ENCODE measurements at regions not wholly inside any gene's neighbourhood (a gene's known extent, or its start where the extent isn't known, plus 50 kb on each side); places are given as distances from the start of the nearest gene placed in this dataset.
"Not testable (repeated sequence)": the region's sequence is repeated elsewhere in the genome, so short reads cannot be mapped to it uniquely, and the experiment has no call there.

GRCh38 chr10:70984986-70985722 lies 96.8 kb upstream of the PCBD1 start:
- Histone ChIP-seq H3K4me1 (ENCODE audit: control insufficient read depth in 1 of 2, low read depth in 2 of 2) (no peaks in the 10 kb centered on the region), H3K27ac (no peak overlapping the region), H3K27me3 (replicated peaks; ENCODE audit: insufficient read depth) (no peaks in the 10 kb centered on the region), H3K36me3 (no peaks in the 10 kb centered on the region), H3K9me3 (no peaks in the 10 kb centered on the region), H3K4me3 (no peak overlapping the region)
- ATAC-seq (ENCODE audit: insufficient number of reproducible peaks, low FRiP score, low read depth): no peak
- TF ChIP-seq CTCF (IDR thresholded peaks at IDR 0.05): no peak
- DNase-seq (ENCODE audit: low spot score): no peak

- TF ChIP-seq CTCF (IDR thresholded peaks at IDR 0.05): no peak
- Histone ChIP-seq H3K4me3 (no peak overlapping the region), H3K4me1 (ENCODE audit: control insufficient read depth in 1 of 2, low read depth in 2 of 2) (no peaks in the 10 kb centered on the region), H3K36me3 (no peaks in the 10 kb centered on the region), H3K27ac (no peak overlapping the region), H3K27me3 (replicated peaks; ENCODE audit: insufficient read depth) (no peaks in the 10 kb centered on the region), H3K9me3 (no peaks in the 10 kb centered on the region)
- ATAC-seq (ENCODE audit: insufficient number of reproducible peaks, low FRiP score, low read depth) (no peak), DNase-seq (ENCODE audit: low spot score) (no peak)
Measured at GRCh38 chr10:70985824-70986622, 97.7 kb upstream of the PCBD1 start.

- no peaks in the 10 kb centered on the region for H3K9me3 ChIP-seq
- no peaks in the 10 kb centered on the region for H3K27me3 ChIP-seq (replicated peaks; ENCODE audit: insufficient read depth)
- no peak for DNase-seq (ENCODE audit: low spot score)
- ATAC-seq (ENCODE audit: insufficient number of reproducible peaks, low FRiP score, low read depth): no peak
- no peaks in the 10 kb centered on the region for H3K4me1 ChIP-seq (ENCODE audit: control insufficient read depth in 1 of 2, low read depth in 2 of 2)
- no peaks in the 10 kb centered on the region for H3K36me3 ChIP-seq
- H3K4me3 ChIP-seq: no peak overlapping the region
- H3K27ac ChIP-seq: no peak overlapping the region
- TF ChIP-seq CTCF (IDR thresholded peaks at IDR 0.05): no peak
Measured at GRCh38 chr10:70986623-70986950, 98.2 kb upstream of the PCBD1 start.

- H3K4me3 ChIP-seq: no peak overlapping the region
- TF ChIP-seq CTCF (IDR thresholded peaks at IDR 0.05): no peak
- no peak for DNase-seq (ENCODE audit: low spot score)
- no peaks in the 10 kb centered on the region for H3K9me3 ChIP-seq
- no peaks in the 10 kb centered on the region for H3K27me3 ChIP-seq (replicated peaks; ENCODE audit: insufficient read depth)
- no peak for ATAC-seq (ENCODE audit: insufficient number of reproducible peaks, low FRiP score, low read depth)
- no peaks in the 10 kb centered on the region for H3K4me1 ChIP-seq (ENCODE audit: control insufficient read depth in 1 of 2, low read depth in 2 of 2)
- H3K27ac ChIP-seq: no peak overlapping the region
- H3K36me3 ChIP-seq: no peaks in the 10 kb centered on the region
Measured at GRCh38 chr10:70987396-70988130, 99.2 kb upstream of the PCBD1 start.

- not testable (repeated sequence) for H3K27ac ChIP-seq; ATAC-seq (ENCODE audit: insufficient number of reproducible peaks, low FRiP score, low read depth); H3K4me1 ChIP-seq (ENCODE audit: control insufficient read depth in 1 of 2, low read depth in 2 of 2); H3K4me3 ChIP-seq; H3K9me3 ChIP-seq; H3K27me3 ChIP-seq (replicated peaks; ENCODE audit: insufficient read depth); DNase-seq (ENCODE audit: low spot score); H3K36me3 ChIP-seq
Measured at GRCh38 chr10:70990156-70990555, 101.8 kb upstream of the PCBD1 start.

Measured in thoracic aorta (tissue), 2 donors.